CD4-positive, alpha-beta T cell treated with Interleukin-17A for 4 hours (primary cell): ENCODE measurements at regions not wholly inside any gene's neighbourhood (a gene's known extent, or its start where the extent isn't known, plus 50 kb on each side); places are given as distances from the start of the nearest gene placed in this dataset.

ENCODE experiments used
- DNase-seq: peaks from one replicate; pipeline ENCODE4 v3.0.0-alpha.2; 2020; ENCODE audit warnings: mixed read lengths

- DNase-seq: no peak
Observed at GRCh38 chr3:162138509-162138908, 641.9 kb downstream of the OTOL1 start.

DNA sequence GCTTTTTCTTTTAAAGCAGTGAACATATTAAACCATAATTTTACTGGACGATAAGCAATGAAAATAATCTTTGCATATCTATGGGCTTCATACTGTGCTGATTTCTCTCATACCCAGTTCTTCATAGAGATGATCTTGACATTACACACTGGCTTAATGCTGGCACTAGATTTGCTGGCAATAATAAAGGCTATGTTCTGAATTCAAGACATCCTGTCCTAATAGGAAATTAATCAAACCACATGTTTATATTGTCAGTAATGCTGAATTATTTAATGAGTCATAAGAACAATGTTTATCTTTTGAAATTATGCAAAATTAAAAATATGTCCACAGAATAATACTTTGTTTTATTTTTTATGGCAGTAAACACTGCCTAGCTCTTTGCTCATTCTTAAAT is 643.2 kb downstream of the OTOL1 start:
- DNase-seq: no peak

- DNase-seq: no peak
Observed at GRCh38 chr3:162141272-162141791, 644.7 kb downstream of the OTOL1 start.

- no peak for DNase-seq
Observed at GRCh38 chr3:162142511-162142910, 645.9 kb downstream of the OTOL1 start.

DNA sequence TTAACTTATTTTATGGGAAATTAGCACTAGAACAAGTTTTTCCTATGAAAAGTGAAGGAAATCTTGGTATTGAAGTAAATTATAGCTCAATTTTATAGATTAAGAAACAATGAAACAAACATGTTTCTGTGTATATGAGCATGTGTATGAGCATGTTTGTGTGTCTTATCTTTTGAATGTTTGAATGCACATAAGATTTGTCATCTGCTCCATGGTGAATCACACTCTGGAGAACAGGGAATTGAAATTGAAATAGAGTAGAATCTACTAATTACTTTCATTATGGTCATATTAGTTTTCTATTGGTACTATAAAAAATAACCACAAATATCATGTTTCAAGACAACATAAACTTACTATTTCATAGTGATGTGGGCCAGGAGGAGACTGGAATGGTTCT is 646.6 kb downstream of the OTOL1 start:
- no peak for DNase-seq

- no peak for DNase-seq
Observed at GRCh38 chr3:162147996-162148395, 651.4 kb downstream of the OTOL1 start.

- no peak for DNase-seq
Observed at GRCh38 chr3:162150790-162151189, 654.2 kb downstream of the OTOL1 start.

GRCh38 chr3:162152636-162153035 is 656.0 kb downstream of the OTOL1 start:
- DNase-seq: no peak

DNA sequence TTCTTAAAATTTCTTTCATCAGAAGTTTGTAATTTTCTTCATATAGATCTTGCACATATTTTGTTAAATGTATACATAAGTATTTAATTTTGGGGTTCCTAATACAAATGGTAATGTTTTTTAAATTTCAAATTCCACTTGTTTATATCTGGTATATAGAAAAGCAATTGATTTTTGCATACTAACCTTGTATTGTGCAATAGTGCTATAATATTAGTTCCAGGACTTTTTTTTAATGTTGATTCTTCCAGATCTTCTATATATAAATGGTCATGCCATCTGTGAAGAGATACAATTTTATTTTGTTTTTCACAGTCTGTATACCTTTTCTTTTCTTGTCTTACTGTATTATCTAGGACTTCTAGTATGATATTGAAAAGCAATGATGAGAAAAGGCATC is 665.0 kb downstream of the OTOL1 start:
- no peak for DNase-seq

GRCh38 chr3:162165346-162165745 is 668.7 kb downstream of the OTOL1 start:
- no peak for DNase-seq

- DNase-seq: no peak
Observed at GRCh38 chr3:162166543-162166942, 669.9 kb downstream of the OTOL1 start.

- DNase-seq: no peak
Observed at GRCh38 chr3:162168715-162169114, 672.1 kb downstream of the OTOL1 start.

DNA sequence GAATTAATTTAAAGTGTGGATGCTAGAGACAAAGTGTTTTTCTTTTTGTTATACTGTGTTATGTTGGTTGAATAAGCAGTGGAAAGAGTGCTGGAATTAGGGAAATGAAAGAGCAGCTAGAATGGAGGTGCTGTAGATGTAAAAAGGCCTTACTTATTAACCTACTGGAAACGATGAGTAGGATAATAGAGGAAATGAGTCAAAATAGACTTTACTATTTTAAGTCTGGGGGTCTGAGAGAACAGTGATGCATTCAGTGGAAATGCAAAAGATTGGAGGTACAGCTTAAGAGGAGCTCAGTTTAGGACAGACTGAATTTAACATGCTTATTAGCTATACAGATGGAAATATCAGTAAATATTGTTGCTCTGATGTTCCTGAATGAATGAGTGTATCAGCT is 674.0 kb downstream of the OTOL1 start:
- no peak for DNase-seq

DNA sequence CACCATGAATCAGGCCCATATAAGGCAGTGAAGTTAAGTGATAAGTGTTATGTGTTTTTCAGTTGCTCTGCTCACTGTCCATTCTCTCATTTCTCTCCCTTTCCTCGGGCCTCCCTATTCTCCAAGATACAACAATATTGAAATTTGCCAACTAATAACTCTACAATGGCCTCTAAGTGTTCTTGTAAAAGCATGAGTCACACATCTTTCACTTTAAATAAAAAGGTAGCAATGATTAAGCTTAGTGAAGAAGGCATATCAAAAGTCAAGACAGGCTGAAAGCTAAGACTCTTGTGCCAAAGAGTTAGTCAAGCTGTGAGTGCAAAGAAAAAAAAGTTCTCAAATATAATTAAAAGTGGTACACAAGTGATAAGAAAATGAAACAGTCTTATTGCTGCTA is 675.4 kb downstream of the OTOL1 start:
- DNase-seq: no peak

DNA sequence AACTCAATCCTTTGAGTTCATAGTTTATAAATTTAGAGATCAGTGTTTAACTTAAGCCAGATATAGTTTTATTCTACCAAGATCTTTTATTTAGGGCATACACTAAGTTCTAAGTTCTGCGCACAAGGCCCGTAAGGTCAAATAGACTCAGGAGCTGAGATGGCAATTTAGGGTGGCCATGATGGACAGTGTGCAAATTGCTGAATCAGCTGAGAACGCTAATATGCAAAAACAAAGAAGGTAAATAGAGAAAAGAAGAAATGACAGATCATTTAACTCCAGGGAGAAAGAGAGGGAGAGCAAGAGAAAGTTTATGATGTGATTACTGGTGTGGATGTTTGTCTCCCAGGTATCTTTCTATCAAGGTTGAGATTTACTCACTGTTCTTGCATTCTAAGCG is 678.5 kb downstream of the OTOL1 start:
- no peak for DNase-seq

- DNase-seq: no peak
Observed at GRCh38 chr3:162175878-162176277, 679.3 kb downstream of the OTOL1 start.

GRCh38 chr3:162183440-162183839 is 686.8 kb downstream of the OTOL1 start:
- no peak for DNase-seq

- no peak for DNase-seq
Observed at GRCh38 chr3:162192340-162193029, 695.9 kb downstream of the OTOL1 start.

GRCh38 chr3:162193148-162194095 is 696.8 kb downstream of the OTOL1 start:
- no peak for DNase-seq

- DNase-seq: no peak
Observed at GRCh38 chr3:162195147-162195546, 698.5 kb downstream of the OTOL1 start.

DNA sequence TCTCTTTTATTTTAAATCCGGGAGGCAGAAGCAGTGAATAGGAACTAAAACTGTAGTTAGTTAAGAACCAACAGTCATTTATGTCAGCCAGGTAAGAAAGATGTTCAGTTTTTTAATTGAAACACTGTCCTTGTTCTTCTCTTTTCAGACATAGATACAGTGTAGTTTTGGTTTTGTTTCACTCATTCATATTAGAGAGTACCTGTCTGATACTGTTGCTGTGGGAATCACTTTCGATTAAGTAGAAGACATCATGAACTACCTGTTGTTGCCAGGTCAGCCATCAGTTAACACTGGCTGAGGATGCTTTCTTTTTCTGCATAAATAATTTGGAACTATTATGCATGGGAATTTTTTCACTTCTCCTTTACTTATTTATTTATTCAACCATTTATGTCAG is 700.4 kb downstream of the OTOL1 start:
- DNase-seq: no peak

DNA sequence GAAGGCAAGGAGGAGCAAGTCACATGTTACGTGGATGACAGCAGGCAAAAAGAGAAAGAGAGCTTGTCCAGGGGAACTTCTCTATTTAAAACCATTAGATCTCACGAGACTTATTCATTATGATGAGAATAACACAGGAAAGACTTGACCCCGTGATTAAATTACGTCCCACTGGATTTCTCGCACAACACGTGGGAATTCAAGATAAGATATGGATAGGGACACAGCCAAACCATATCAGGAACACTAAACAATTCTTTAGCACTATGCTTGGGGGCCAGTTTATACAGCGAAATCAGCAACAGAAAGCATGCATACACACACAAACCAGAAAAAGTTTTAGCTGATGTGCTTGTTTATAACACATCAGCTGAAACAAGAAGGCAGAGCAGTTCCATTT is 704.2 kb downstream of the OTOL1 start:
- DNase-seq: no peak

- no peak for DNase-seq
Observed at GRCh38 chr3:162206648-162207047, 710.0 kb downstream of the OTOL1 start.

DNA sequence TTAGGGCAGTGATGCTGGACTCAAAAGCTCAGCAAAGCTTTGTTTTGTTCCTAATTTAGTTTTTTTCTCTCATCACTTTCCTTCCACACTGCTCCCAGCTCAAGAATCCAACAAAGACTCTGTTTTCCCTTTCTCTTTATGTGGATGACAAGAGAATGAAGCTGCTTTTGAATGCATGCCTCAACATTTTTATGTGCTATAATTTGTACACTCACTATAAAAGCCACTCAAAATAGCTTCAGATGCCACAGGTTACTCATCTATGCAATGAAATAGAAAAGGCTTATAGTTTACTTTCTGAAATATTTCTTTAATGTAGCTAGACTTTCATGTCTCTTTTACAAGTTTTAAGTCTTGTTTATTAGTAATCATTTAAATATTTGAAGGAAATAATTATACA is 714.9 kb downstream of the OTOL1 start:
- DNase-seq: no peak
